Myocyte (in vitro differentiated cells): ENCODE measurements at regions not wholly inside any gene's neighbourhood (a gene's known extent, or its start where the extent isn't known, plus 50 kb on each side); places are given as distances from the start of the nearest gene placed in this dataset.

Experiments used
- DNase-seq: peaks from one replicate; pipeline ENCODE4 v3.0.0-alpha.2; 2012; ENCODE audit warnings: low read depth

DNA sequence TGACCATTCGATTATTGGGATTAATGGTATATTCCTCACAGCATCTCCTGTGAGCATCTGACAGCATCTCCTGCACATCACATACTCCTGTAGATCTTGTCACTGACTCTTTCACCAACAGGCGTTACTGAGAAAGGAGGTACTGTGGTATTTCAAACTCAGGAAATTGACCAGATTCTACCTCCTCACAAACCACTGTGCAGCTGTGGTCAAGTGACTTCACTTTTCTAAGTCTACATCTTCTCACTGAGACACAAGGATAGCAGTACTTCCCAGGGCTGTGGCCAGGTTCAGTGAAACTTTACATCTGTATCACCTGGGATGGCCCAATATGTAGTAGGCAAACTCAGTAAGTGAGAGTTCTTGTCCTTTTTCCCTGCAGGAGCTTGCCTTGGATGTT, 332.3 kb upstream of the ADAMTSL1 start:
- DNase-seq: no peak

DNA sequence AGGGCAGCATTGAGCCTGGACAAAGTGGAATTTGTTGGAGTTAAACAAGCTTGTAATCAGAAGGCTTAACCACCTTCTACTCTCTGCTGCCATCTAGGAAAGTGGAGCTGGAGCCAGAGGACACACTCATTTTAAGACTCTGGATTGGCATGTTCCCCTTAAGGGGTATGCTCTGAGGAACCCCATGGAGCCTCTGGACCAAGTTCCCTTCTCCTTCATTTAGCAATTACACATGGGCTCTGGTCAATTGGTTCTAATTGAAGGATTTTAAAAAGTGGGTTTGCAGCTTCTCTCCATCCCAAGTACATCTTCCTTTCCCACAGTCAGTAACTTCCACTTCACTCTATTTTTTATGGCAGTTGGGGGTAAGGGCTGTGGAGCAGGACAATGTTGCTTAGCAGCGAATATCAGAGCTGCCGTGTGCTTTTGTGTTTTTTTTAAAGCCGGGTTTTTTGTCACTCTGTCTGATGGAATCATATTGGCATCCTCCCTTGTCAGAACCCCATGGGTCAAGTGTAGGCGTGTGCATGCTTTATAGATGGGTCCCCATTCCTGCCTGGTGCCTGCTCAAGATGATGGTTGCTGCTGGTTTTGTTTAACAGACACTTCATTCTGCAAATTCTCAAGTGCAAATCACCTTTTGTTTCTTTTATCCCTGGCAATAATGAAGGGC, 330.7 kb upstream of the ADAMTSL1 start:
- DNase-seq: peak; percentile 19

DNA sequence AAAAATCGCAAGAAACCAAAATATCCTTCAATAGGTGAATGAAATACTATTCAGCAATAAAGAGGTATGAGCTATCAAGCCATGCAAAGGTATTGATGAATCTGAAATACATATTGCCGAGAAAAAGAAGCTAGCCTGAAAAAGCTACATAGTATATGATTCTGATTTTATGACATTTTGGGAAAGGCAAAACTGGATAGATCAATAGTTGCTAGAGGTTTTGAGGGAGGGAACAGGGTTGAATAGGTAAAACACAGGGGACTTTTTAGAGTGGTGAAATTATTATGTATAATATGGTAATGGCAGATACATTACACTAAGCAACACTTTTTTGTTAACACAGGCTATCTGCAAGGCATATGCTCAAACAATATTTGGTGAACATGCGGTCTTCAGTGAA, 327.6 kb upstream of the ADAMTSL1 start:
- no peak for DNase-seq

DNA sequence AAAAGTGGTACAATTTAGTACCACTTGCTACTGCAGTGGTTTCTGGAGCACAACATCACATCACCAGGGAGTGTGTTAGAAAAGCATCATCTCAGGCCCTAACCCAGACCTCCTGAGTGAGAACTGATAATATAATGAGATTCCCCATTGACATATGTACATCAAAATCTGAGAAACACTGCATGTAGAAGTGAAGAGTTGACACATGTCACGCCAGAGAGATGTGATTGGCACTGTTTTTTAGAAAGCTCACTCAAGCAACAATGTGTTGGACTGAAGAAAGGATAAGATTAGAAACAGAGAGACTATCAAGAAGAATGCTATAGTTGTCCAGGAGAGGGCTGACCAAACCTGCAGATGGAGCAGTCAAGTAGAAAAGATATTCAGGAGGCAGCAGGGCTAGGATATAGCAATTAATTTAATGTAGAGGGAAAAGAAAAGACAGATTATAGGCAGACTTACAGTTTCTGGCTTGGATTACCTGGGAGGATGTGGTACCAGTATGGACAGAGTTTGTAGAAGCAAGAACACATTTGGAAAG, 324.4 kb upstream of the ADAMTSL1 start:
- DNase-seq: no peak

DNA sequence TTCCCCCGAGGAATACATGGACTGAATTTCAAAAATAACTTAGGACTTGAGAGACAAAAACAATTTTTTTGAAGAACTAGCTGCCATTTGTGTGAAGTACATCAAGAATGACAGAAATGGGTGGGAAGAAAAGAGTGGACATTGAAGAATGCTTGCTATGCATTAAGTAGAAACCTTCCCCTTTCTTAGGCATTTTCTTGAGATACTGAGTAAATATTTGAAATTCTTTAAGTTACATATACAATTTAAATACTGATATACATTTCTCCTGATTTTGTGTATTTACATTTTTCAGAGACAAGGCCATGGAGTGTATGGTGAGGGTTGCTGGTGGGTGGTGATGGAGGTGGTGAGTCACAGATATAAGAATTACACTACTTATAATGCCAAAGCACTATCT, 319.3 kb upstream of the ADAMTSL1 start:
- DNase-seq: no peak

DNA sequence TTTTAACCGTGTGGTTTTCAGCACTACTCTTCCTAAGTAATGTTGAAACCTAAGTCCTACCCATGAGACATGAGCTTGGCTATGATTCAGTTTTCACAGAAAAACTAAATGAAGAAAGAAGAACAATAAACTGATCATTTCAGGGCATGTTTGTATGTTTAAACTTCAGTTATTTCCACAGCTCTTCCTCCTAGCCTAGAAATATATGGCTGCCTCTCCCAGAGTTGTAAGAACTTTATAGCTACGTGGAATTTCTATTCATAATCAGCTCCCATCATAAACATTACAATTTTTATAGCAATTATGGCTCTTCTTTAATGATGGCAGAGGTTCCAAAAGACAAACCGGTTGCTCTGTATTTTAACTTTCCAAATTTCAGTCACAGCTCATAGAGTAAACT, 314.7 kb upstream of the ADAMTSL1 start:
- DNase-seq: no peak

DNA sequence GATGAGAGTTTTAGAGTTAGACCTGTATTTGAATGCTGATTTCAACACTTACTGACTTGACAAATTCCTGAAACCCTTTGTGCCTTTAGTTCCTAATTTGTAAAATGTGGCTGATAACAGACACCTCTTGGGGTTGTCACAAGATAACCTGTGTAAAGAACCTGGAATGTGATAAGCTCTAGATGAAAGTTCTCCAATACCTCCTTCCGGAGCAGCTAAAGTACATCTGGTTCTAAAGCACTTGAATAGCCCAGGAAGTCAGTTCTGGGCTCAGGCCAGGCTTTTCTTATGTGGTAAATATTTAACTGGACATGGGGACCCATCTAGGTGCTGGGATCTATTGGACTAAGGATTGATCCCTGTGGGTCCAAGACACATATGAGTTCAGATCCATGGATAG, 310.8 kb upstream of the ADAMTSL1 start:
- no peak for DNase-seq

DNA sequence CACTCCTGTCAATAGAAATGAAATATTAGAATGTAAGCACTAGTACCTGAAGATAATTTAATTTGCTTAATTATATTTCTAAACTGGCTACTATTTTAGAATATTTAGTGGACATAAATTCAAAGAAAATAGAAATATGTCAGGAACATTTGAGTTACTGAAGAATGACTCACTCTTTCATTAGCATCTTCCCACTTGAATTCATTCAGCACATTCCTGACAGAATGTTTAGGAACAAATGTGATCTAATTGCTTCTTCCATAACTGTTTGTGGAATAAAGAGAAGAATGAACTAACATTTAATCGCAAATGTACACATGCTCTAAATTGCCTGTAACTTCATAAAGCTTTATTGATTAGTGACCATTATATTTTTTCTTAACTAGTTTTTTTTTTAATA, 306.2 kb upstream of the ADAMTSL1 start:
- DNase-seq: no peak

DNA sequence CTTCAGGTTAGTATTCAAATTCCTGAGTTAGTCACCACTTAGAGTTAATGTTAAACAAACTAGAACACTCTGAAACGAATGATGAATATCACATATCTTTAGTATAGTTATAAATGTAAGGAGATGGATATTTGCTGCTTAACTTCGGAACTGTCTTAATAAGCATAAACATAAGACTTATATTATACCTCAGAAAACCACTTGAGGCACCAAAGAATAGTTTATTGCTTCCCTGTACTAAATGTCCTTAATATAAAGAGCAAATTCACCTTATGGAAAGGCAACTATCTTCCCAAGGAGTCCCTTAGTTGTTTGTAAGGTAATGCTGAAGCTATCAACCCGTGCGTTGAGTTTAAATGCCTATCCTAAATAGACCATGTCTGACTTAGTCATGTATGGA, 300.0 kb upstream of the ADAMTSL1 start:
- no peak for DNase-seq

DNA sequence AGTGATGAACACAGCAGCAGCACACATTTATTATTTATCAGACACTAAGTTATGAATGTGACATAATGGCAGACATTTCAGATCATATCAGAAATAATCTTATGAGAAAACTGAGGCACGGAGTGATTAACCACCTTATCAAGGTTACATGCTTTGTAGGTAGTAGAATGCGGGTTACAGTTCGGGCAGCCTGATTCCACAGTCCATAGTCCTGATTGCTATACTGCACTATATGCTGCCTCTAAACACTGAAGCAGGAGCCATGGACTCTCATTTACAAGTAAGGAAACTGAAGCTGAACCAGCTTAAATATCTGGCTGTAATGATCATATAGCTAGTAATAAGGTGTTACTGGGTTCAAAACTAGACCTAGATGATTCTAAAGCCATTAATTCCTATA, 291.3 kb upstream of the ADAMTSL1 start:
- no peak for DNase-seq

DNA sequence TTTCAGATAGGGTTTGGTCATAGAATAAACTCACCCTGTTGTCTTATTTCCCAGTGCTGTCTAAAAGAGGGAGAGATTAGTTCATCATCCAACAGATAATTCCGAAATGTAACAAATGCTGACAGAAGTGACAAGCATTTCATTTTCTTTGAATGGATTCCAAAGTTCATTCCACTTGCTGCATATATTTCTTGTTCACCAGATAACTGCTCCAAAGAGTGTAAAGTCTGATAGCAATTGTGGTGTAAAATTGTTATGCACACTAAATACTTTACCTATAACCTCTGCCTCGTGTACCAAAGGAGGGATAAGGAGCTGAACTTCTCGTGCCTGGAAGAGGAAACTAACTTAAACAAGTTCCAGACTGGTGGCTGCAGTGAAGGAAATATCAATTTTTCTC, 290.0 kb upstream of the ADAMTSL1 start:
- no peak for DNase-seq

DNA sequence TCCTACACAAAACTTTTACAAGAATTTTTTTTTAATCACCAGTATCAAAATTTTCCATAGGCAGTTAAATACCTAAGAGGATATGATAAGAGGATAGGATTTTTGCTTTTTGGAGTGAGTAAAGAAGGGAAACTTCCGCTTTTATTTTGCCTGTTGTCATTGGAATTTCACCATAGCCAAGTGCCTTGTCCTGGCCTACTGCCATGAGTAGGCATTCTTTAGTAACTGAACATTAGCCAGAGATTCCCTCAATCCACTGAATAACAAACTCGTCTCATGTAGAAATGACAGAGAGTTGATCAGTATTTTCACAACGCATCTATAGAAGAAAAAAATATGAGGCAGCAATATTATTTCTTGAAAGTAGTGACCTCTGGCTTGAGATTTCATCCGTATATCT, 289.6 kb upstream of the ADAMTSL1 start:
- peak; percentile 7 for DNase-seq

DNA sequence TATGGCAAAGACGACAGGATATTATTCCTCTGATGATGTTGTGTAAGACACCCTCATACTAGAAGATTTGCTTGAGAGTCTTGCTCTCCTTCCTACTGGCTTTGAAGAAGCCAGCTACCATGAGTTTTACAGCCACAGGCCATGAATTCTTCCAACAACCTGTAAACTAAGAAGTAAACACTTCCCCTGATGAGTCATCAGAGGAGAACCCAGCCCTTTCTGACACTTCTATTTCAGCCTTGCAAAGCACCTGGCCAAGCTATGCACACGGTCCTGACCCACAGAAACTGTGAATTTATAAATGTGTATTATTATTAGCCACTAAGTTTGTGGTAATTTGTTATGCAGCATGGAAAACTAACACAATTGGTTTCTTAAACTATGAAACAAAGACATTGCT, 288.8 kb upstream of the ADAMTSL1 start:
- no peak for DNase-seq

DNA sequence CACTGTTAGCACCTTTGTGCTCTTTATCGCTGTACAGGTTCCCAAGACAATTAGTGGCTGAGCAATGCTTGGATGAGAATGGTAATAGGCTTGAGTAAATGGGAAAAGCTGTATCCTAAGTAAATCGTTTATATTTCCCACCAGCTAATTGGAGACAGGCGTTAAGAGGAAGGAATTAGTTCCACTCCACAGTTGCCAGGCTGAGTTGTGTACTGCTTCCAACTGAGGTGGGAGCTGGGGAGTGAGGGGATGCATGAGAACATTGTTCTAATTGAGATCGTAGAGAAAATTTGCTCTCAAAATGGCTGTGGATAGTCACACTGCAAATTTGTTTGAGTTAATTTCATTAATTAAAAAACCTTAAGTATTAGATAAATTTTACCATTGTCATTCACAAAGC, 285.0 kb upstream of the ADAMTSL1 start:
- DNase-seq: no peak

DNA sequence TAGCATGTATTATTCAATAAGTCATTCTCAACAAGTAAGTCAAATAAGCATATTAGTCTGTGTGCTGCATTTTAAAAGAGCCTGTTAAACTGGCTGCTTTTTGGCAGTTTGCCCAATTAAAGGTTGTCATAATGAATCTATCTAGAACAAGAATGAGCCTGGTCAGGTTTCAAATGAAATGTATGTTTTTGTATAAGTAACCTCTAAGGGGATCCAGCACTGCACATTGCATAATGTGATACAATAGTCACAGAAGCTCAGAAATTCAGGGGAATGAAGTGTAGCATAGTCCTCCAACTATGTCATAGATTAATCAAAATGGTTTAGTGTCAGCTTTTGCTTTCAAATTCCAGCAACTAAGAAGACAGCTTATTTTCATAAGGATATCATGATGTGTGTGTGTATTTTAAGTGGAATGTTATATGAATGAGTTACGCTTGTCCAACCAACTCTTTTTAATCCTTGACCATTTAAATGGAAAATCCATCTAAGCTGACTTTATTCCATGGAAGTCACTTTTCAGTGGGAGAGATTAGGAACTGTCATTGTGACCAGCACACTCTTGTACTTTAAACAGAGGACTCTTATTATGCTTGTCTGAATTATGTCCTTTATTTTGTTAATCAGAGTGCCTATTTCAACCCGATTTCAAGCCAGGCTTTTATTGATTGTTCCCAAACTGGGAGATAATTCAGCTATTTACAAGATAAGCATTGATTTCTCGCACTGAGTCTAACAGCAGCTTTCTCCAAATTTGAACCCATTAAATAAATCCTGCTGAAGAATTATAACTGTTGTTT, 283.9 kb upstream of the ADAMTSL1 start:
- no peak for DNase-seq

DNA sequence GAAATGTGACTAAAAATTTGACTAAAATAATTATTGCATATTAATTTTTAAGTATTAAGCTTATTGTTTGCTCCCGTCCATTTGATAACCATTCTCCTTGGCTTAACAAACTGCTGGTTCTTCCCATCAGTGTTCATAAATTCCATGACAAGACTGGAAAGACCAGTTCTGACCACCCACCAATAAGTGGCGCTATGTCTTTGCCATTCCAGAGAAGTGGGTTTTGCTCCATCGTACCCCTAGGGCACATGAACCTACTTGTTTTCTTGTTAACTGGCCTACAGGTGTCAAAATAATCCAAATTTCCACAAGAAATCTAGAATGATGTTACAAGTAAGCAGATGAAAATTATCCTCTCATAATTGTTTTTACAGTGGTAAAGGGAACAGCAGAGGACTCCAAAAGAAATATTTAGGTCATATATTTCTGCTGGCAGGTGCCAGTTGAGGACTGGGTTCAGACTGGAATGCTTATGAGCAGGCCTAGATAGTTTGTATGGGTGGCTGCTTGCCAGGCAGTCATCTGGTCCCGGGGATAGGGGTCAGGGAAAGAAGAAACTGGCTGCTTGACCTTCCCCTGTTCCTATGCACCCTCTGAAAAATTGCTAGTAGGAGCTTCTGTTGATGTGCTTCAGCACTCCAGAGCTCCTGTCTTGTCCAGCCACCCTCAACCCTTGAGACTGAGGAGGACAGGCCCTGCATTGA, 283.1 kb upstream of the ADAMTSL1 start:
- DNase-seq: no peak

DNA sequence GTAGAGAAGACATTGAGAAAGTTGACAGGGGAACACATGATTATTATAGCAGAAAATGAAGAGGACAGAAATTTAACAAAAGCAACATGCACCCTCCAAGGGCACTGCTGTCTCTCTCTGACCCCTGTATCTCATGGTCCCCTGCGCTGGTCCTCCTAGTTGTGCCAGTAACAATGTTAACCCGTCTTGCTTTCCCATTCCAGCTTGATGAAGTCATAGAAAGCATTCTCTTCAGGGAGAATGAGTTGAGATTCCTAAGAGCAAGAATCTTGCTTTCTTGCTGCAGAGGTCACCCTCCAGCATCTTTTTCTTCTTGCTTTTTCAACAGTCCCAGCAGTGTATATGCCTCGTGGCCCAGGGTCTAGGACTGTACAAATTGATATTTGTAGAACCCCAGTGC, 279.6 kb upstream of the ADAMTSL1 start:
- DNase-seq: no peak

DNA sequence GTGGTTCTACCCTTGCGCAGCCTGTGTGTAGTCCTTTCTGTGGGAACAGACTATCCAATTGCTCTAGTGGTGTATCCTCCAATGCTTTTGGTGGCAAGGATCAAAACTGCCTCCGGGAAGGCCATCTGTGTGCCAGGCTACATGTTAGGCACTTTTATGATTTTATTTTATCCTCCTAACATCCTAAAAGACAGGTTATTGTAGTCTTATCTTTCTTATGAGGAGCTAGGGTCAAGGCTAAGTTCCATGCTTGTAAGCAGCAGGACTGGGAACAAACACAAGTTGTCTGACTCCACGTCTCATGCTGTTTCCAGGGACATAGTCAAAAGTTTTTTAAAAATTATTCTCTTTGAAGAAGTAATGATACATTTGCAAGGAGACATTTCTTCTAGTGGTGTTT, 278.7 kb upstream of the ADAMTSL1 start:
- no peak for DNase-seq

DNA sequence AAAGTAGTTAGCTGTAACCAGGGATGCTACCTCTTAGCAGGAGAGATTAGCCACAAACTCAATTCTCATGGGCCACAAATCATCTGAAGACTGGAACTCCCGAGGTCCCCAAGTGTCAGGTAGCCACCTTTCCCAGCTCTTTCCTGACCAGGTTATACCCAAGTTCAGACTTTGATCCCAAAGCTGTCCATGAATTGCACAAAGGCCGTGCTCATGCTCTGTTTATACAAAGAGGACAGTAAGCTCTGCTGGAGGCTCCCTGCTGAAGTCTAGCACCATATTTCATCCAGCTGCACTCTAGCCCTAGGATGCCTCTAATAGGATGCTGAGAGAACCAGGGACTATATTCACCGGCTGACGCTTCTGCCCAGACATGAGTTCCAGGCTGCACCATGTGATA, 271.0 kb upstream of the ADAMTSL1 start:
- DNase-seq: no peak

DNA sequence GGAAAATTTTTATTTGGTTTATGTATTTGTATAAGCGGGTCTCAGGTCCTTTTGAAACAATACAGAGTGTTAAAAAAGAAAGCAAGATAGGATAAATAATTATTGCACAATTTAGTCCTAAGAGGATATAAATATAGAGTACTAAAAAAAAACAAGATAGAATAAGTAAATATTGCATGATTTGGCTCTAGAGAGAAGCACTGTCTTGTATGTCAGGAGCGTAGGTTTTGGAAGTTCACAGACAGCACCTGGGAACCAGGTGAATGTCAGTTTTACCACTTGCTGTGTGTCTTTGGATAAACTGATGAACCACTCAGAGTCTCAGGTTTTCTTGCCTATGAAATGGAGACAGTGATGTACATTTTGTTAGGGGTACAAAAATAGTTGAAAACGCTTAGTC, 266.2 kb upstream of the ADAMTSL1 start:
- DNase-seq: no peak

DNA sequence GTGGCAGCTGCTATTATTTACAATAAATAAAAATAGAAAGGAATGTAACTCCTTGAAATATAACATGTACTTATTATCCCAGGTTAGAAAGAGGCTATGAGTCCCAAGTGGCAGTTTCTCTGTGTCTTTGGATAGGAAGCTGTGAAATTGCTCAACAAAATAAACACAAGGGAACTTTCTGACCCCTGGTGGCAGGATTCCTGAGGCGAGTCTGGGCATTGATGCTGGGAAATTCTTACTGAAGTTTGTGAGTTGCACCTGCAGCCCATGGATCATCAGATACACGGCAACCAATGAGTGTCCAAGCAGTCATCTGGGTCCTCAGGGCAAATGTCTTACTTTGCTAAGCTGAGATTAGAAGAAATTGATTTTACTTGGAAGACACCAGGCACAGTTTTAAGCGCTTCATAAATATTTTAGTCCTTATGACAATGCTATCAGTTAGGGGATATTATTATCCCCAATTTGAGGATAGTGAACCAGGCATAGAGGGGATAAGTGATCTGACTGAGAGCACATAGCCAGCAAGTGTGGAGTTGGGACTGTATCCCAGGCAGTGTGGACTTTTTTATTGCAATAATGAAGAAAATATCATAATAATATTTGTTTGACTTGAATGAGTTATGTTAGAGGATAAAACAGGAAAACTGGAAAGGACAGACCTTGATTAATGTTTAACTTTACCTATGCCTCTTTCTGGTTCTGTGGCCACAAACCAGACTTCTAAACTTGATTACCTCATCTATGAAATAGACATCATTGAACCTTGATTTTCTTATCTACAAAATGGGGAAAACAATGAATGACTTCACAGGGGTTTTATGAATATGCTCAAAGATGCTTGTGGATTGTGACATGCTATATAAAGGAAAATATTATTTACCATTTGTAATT, 265.5 kb upstream of the ADAMTSL1 start:
- DNase-seq: peak; percentile 60
